ENCODE measurements at regions not wholly inside any gene's neighbourhood (a gene's known extent, or its start where the extent isn't known, plus 50 kb on each side); places are given as distances from the start of the nearest gene placed in this dataset.

- TF ChIP-seq CTCF (conservative IDR thresholded peaks at IDR 0.05; ENCODE audit: low read depth, low read length) (no peak), EZH2 (IDR thresholded peaks at IDR 0.05; ENCODE audit: low read length, unreplicated experiment) (no peak), EZH2phosphoT487 (IDR thresholded peaks at IDR 0.05; ENCODE audit: borderline replicate concordance, low read length) (no peak)
These were observed 102.1 kb downstream of the RASSF10 start for GRCh38 chr11:13110929-13111812.

Measured in PC-3 (cell line).